Neural progenitor cell (in vitro differentiated cells): ENCODE measurements at regions not wholly inside any gene's neighbourhood (a gene's known extent, or its start where the extent isn't known, plus 50 kb on each side); places are given as distances from the start of the nearest gene placed in this dataset.

ENCODE experiments used
- DNase-seq: peaks from one replicate; pipeline ENCODE4 v3.0.0-alpha.2; 2016; ENCODE audit warnings: low spot score
- H2AFZ ChIP-seq: fragments of 200-600 bp; sonication (generic); replicated peaks from 2 replicates; pipeline ENCODE4 v1.6.1; 2016; ENCODE audit warnings: antibody characterized with exemption
- H3F3A ChIP-seq: fragments of 200-600 bp; sonication (generic); 2 replicates; pipeline ENCODE4 v1.6.1; 2016; ENCODE audit warnings: antibody characterized with exemption, low read depth
- H3K27ac ChIP-seq: fragments of 200-600 bp; sonication (generic); 2 replicates; pipeline ENCODE4 v1.5.1; 2016; ENCODE audit warnings: mild to moderate bottlenecking
- H3K27me3 ChIP-seq: fragments of 200-600 bp; sonication (generic); 2 replicates; pipeline ENCODE4 v1.6.1; 2016; ENCODE audit warnings: mild to moderate bottlenecking, moderate library complexity
- H3K36me3 ChIP-seq: fragments of 200-600 bp; sonication (generic); 2 replicates; pipeline ENCODE4 v1.5.1; 2016
- H3K4me1 ChIP-seq: fragments of 200-600 bp; sonication (generic); 2 replicates; pipeline ENCODE4 v1.6.1; 2016; ENCODE audit warnings: mixed run types
- H3K4me2 ChIP-seq: fragments of 200-600 bp; sonication (generic); 2 replicates; pipeline ENCODE4 v1.6.1; 2016
- H3K4me3 ChIP-seq: fragments of 200-600 bp; sonication (generic); 2 replicates; pipeline ENCODE4 v1.5.1; 2016
- H3K79me2 ChIP-seq: fragments of 200-600 bp; sonication (generic); 2 replicates; pipeline ENCODE4 v1.6.1; 2016; ENCODE audit warnings: low read depth
- H3K9ac ChIP-seq: fragments of 200-600 bp; sonication (generic); 2 replicates; pipeline ENCODE4 v1.6.1; 2016
- H3K9me3 ChIP-seq: fragments of 200-600 bp; sonication (generic); 2 replicates; pipeline ENCODE4 v1.5.1; 2016; ENCODE audit warnings: low read depth
- H4K20me1 ChIP-seq: fragments of 200-600 bp; sonication (generic); 2 replicates; pipeline ENCODE4 v1.6.1; 2016; ENCODE audit warnings: low read depth
- H3K27ac Mint-ChIP-seq: 3 replicates; pipeline ENCODE4 v1.8.0; 2021; ENCODE audit warnings: mixed read lengths
- H3K27me3 Mint-ChIP-seq: 2 replicates; pipeline ENCODE4 v1.8.0; 2022; ENCODE audit warnings: low read depth, mild to moderate bottlenecking, inconsistent platforms, moderate library complexity, mixed read lengths; ENCODE audit not compliant: insufficient read depth
- H3K36me3 Mint-ChIP-seq: 3 replicates; pipeline ENCODE4 v1.8.0; 2021; ENCODE audit warnings: mixed read lengths
- H3K4me1 Mint-ChIP-seq: 3 replicates; pipeline ENCODE4 v1.8.0; 2021; ENCODE audit warnings: mixed read lengths
- H3K4me3 Mint-ChIP-seq: 3 replicates; pipeline ENCODE4 v1.8.0; 2021; ENCODE audit warnings: mild to moderate bottlenecking, moderate library complexity, mixed read lengths
- H3K9me3 Mint-ChIP-seq: 3 replicates; pipeline ENCODE4 v1.8.0; 2020; ENCODE audit warnings: mixed read lengths
- CTCF ChIP-seq: fragments of 200-600 bp; sonication (generic); IDR thresholded peaks from 2 replicates; pipeline ENCODE4 v1.5.1; 2017; ENCODE audit warnings: antibody characterized with exemption, mild to moderate bottlenecking
- EZH2 ChIP-seq: fragments of 200-600 bp; sonication (generic); IDR thresholded peaks from 2 replicates; pipeline ENCODE4 v1.6.1; 2017; ENCODE audit warnings: antibody characterized with exemption, mild to moderate bottlenecking, moderate library complexity
- EZH2phosphoT487 ChIP-seq: fragments of 200-600 bp; sonication (generic); IDR thresholded peaks from 2 replicates; pipeline ENCODE4 v1.6.1; 2017; ENCODE audit warnings: antibody characterized with exemption

GRCh38 chr2:234733795-234734600 lies 217.8 kb upstream of the SH3BP4 start:
- Histone ChIP-seq H3K4me2 (no peak overlapping the region), H3K79me2 (no peaks in the 10 kb centered on the region), H3F3A (no peaks in the 10 kb centered on the region), H2AFZ (no peak overlapping the region), H3K27me3 (no peaks in the 10 kb centered on the region), H3K4me1 (peaks cover 7% of the 10 kb centered on the region), H3K27ac (no peak overlapping the region), H3K36me3 (no peaks in the 10 kb centered on the region), H3K4me3 (no peak overlapping the region), H4K20me1 (no peaks in the 10 kb centered on the region), H3K9me3 (no peaks in the 10 kb centered on the region), H3K9ac (no peak overlapping the region)
- H3K36me3 Mint-ChIP-seq, result no peaks in the 10 kb centered on the region
- no peak for DNase-seq
- H3K27me3 Mint-ChIP-seq, result peaks cover 13% of the 10 kb centered on the region
- H3K9me3 Mint-ChIP-seq, result peaks cover 12% of the 10 kb centered on the region
- H3K4me1 Mint-ChIP-seq, result peaks cover 14% of the 10 kb centered on the region
- TF ChIP-seq CTCF (no peak), EZH2 (no peak), EZH2phosphoT487 (no peak)
- no peak overlapping the region for H3K4me3 Mint-ChIP-seq
- no peak overlapping the region for H3K27ac Mint-ChIP-seq

GRCh38 chr2:234733093-234733489 lies 218.7 kb upstream of the SH3BP4 start:
- Histone ChIP-seq H3K79me2 (no peaks in the 10 kb centered on the region), H2AFZ (no peak overlapping the region), H3K4me1 (peaks cover 7% of the 10 kb centered on the region), H4K20me1 (no peaks in the 10 kb centered on the region), H3K4me2 (no peak overlapping the region), H3K9me3 (no peaks in the 10 kb centered on the region), H3K27me3 (no peaks in the 10 kb centered on the region), H3K36me3 (no peaks in the 10 kb centered on the region), H3K9ac (no peak overlapping the region), H3K4me3 (no peak overlapping the region), H3F3A (no peaks in the 10 kb centered on the region), H3K27ac (no peak overlapping the region)
- Mint-ChIP-seq H3K4me1 (peaks cover 14% of the 10 kb centered on the region), H3K27me3 (peaks cover 13% of the 10 kb centered on the region), H3K4me3 (no peak overlapping the region), H3K9me3 (peaks cover 12% of the 10 kb centered on the region), H3K36me3 (no peaks in the 10 kb centered on the region), H3K27ac (no peak overlapping the region)
- TF ChIP-seq EZH2phosphoT487 (no peak), CTCF (no peak), EZH2 (no peak)
- DNase-seq, result no peak

GRCh38 chr2:234732404-234733092 lies 219.3 kb upstream of the SH3BP4 start:
- H3K27ac Mint-ChIP-seq, result peak overlapping the region; percentile 54
- H3K79me2 ChIP-seq, result no peaks in the 10 kb centered on the region
- no peak overlapping the region for H3K4me3 ChIP-seq
- no peak overlapping the region for H3K27ac ChIP-seq
- no peak for TF ChIP-seq EZH2phosphoT487
- TF ChIP-seq CTCF, result no peak
- no peak for TF ChIP-seq EZH2
- no peaks in the 10 kb centered on the region for H3F3A ChIP-seq
- H3K9ac ChIP-seq, result no peak overlapping the region
- no peaks in the 10 kb centered on the region for H3K27me3 ChIP-seq
- H3K4me3 Mint-ChIP-seq, result no peak overlapping the region
- no peak overlapping the region for H2AFZ ChIP-seq
- no peaks in the 10 kb centered on the region for H3K36me3 Mint-ChIP-seq
- H4K20me1 ChIP-seq, result no peaks in the 10 kb centered on the region
- no peak overlapping the region for H3K4me2 ChIP-seq
- no peaks in the 10 kb centered on the region for H3K9me3 ChIP-seq
- H3K4me1 Mint-ChIP-seq, result peaks cover 14% of the 10 kb centered on the region
- H3K9me3 Mint-ChIP-seq, result peaks cover 12% of the 10 kb centered on the region
- peaks cover 7% of the 10 kb centered on the region for H3K4me1 ChIP-seq
- no peak for DNase-seq
- H3K36me3 ChIP-seq, result no peaks in the 10 kb centered on the region
- peaks cover 12% of the 10 kb centered on the region for H3K27me3 Mint-ChIP-seq
